C4-2B (cell line): ENCODE measurements at regions not wholly inside any gene's neighbourhood (a gene's known extent, or its start where the extent isn't known, plus 50 kb on each side); places are given as distances from the start of the nearest gene placed in this dataset.

ENCODE experiments used
- H3K27ac ChIP-seq: fragments of 450-650 bp; 2 replicates; pipeline ENCODE4 v1.5.1; 2017
- CTCF ChIP-seq: fragments of 450-650 bp; conservative IDR thresholded peaks from 2 replicates; pipeline ENCODE4 v1.5.1; 2017; ENCODE audit warnings: mild to moderate bottlenecking
- ZFX ChIP-seq: fragments of 450-650 bp; IDR thresholded peaks from 2 replicates; pipeline ENCODE4 v1.6.1; 2017

DNA sequence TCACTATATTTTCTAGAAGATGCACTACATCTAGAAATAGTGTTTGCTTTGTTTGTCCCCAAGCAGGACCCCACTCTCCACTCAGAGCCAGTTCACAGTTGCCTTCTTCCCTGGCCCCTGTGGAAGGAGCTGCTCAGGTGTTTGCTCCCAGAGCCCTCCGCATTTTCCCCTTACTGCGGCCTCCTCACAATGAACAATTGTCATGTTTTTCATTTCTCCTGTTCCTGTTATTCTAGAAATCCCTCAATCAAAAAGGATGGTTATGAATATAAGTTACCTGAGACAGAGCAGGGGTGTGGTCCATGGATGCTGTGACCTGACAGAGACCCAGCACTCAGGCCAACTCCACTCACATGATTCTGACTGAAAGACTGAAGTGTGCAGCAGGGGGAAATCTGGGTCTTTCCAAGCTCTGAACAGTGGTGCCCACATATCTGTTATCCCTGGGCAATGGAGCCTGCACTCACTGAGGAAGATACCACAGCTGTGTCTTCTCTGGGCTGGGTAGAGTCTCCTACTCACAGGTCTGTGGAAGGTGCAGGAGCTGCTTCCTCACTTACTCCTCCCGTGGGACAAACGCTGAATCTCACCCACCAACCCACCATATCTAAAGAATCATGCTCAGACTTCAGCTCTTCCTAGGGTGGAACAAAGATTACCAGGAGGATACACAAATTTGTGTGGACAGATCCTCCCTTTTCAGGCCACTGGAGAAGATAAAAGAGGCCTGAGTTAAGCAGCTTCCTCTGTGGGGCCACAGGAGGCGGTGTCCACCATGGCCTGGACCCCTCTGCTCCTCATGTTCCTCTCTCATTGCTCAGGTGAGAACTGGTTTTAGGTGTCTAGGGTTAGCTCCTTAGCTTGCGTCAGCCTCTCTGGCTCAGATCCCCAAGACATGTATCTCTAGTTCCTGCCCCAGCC is 87.1 kb upstream of the TOP3B start:
- no peak overlapping the region for H3K27ac ChIP-seq
- TF ChIP-seq CTCF (no peak), ZFX (no peak)

- H3K27ac ChIP-seq, result no peak overlapping the region
- TF ChIP-seq ZFX (no peak), CTCF (no peak)
Observed at GRCh38 chr22:22068657-22069056, 86.1 kb upstream of the TOP3B start.

DNA sequence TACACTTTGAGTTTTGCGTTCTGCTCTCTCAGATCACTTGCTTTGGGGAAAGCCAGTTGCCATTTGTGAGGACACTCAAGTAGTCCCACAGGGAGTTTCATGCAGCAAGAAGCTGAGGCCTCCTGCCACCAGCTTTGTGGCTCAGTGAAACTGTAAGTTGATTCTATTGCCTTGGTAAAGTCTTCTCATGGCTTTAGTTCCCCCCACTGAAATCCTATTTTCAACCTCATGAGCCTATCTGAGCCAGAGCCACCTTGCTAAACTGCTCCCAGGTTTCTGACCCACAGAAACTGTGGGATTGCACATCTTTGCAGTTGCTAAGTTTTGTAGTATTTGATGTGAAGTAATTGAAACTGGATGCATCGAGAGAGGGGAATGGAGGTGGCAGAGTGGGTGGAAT is 85.4 kb upstream of the TOP3B start:
- H3K27ac ChIP-seq, result no peak overlapping the region

DNA sequence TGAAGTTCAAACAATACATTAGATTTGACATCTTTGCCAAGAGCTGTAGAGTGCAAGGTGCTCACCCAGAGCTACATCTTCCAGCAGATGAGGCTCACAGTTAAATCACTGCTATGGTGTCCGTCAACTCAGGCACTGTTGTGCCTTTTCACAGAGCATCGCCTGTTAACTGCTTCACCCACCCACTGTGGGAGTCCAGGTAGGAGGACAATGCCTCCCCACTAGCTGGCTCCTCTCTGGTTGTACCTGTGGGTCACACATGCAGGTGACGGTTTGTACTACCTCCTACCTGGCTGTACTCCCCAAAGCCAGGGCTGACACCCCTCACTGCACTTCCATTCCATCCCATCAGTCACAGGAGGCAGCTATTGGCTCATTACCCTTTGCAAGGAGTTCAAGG is 84.6 kb upstream of the TOP3B start:
- TF ChIP-seq ZFX (no peak), CTCF (no peak)
- no peak overlapping the region for H3K27ac ChIP-seq

More for the DNA sequence above, 85.4 kb upstream of the TOP3B start:
- TF ChIP-seq CTCF (no peak), ZFX (no peak)

GRCh38 chr22:22064580-22064979 is 82.0 kb upstream of the TOP3B start:
- TF ChIP-seq CTCF (no peak), ZFX (no peak)
- H3K27ac ChIP-seq, result no peak overlapping the region

- no peak overlapping the region for H3K27ac ChIP-seq
- TF ChIP-seq ZFX (no peak), CTCF (no peak)
Observed at GRCh38 chr22:22062306-22062793, 79.8 kb upstream of the TOP3B start.
